ENCODE measurements at regions not wholly inside any gene's neighbourhood (a gene's known extent, or its start where the extent isn't known, plus 50 kb on each side); places are given as distances from the start of the nearest gene placed in this dataset.

- 10% methylated on average over 6 of the region's 6 CpGs for WGBS (ENCODE audit: insufficient coverage, insufficient replicate concordance, low lambda C conversion rate, missing lambda C conversion rate)
- Histone ChIP-seq H3K27ac (ENCODE audit: control insufficient read depth, insufficient read depth) (no peak overlapping the region), H3K4me3 (no peak overlapping the region), H3K36me3 (ENCODE audit: control insufficient read depth in 2 of 2, insufficient read depth in 2 of 2, low read length in 1 of 2) (no peaks in the 10 kb centered on the region), H3K27me3 (replicated peaks in 1 of 2; ENCODE audit: control insufficient read depth in 2 of 2, insufficient read depth in 2 of 2, low read length in 1 of 2) (no peaks in the 10 kb centered on the region), H3K9ac (ENCODE audit: control insufficient read depth, insufficient read depth, low read length) (no peak overlapping the region), H3K9me3 (replicated peaks; ENCODE audit: control insufficient read depth, insufficient read depth, low read length) (no peaks in the 10 kb centered on the region), H3K79me2 (ENCODE audit: control insufficient read depth, insufficient read depth, low read length) (no peaks in the 10 kb centered on the region), H2AFZ (ENCODE audit: control insufficient read depth, low read depth, low read length) (no peak overlapping the region), H4K20me1 (ENCODE audit: control insufficient read depth, insufficient read depth) (no peaks in the 10 kb centered on the region), H3K4me1 (ENCODE audit: control insufficient read depth, insufficient read depth, low read length) (no peaks in the 10 kb centered on the region), H3K4me2 (ENCODE audit: control insufficient read depth, insufficient read depth) (no peak overlapping the region)
- ATAC-seq (no peak), FAIRE-seq (no peak), DNase-seq (ENCODE audit: low read depth, low spot score) (no peak)
- intact Hi-C loops (cut with micrococcal nuclease; ENCODE audit: unreplicated experiment) = no loop called here
- ChIA-PET RAD21 (ENCODE audit: unreplicated experiment) (no interaction called here), POLR2A (no interaction called here), CTCF (no interaction called here), SMC1A (ENCODE audit: uncharacterized antibody, unreplicated experiment) (no interaction called here)
- no peak for TF ChIP-seq EGR1 (IDR thresholded peaks at IDR 0.05; ENCODE audit: borderline replicate concordance in 1 of 2, low read depth in 2 of 2, low read length in 2 of 2)
- TF ChIP-seq NRF1 (conservative IDR thresholded peaks at IDR 0.05; ENCODE audit: low read depth, low read length) = no peak
- no peak for TF ChIP-seq GABPA (IDR thresholded peaks at IDR 0.05; ENCODE audit: low read depth)
- TF ChIP-seq NFIC (IDR thresholded peaks at IDR 0.05; ENCODE audit: low read depth, low read length) = no peak
- TF ChIP-seq GATAD2B (conservative IDR thresholded peaks at IDR 0.05; ENCODE audit: low read depth) = no peak
- TF ChIP-seq POLR2AphosphoS2 (IDR thresholded peaks at IDR 0.05; ENCODE audit: low read depth, low read length) = no peak
- no TSS peak for BruUV-seq (replicated peaks)
- in situ Hi-C loops (cut with MboI) = no loop called here
Observed at GRCh38 chr15:91393186-91393585, 293.1 kb downstream of the SV2B start.

DNA sequence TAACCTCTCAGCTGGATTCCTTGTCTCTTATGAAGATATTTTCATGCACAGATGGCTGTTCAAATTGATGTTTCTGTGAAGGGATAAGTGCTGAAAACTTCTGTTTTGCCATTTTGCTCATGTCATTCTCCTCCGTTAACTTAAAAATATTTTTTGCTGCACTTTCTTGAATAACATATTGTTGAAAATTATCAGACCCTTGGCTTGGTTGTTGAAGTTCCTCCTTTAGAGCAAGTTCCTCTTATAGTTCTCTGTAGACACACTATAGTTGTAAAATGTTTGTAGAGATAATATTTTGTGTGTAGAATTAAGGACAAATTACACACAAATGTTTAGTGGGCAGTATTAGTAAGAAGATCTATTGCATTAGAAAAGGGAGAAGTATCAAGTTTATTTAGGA lies 300.4 kb downstream of the SV2B start:
- ChIA-PET POLR2A (no interaction called here), SMC1A (ENCODE audit: uncharacterized antibody, unreplicated experiment) (no interaction called here), RAD21 (ENCODE audit: unreplicated experiment) (no interaction called here), CTCF (no interaction called here)
- H3K9me3 ChIP-seq (replicated peaks; ENCODE audit: control insufficient read depth, insufficient read depth, low read length) = no peaks in the 10 kb centered on the region
- intact Hi-C loops (cut with micrococcal nuclease; ENCODE audit: unreplicated experiment) (no loop called here), in situ Hi-C loops (cut with MboI) (no loop called here)
- no peak overlapping the region for H2AFZ ChIP-seq (ENCODE audit: control insufficient read depth, low read depth, low read length)
- no peaks in the 10 kb centered on the region for H4K20me1 ChIP-seq (ENCODE audit: control insufficient read depth, insufficient read depth)
- BruUV-seq (replicated peaks) = no TSS peak
- H3K4me2 ChIP-seq (ENCODE audit: control insufficient read depth, insufficient read depth) = no peak overlapping the region
- ATAC-seq (no peak), DNase-seq (ENCODE audit: low read depth, low spot score) (no peak), FAIRE-seq (no peak)
- H3K9ac ChIP-seq (ENCODE audit: control insufficient read depth, insufficient read depth, low read length) = no peak overlapping the region
- no peaks in the 10 kb centered on the region for H3K27me3 ChIP-seq (replicated peaks in 1 of 2; ENCODE audit: control insufficient read depth in 2 of 2, insufficient read depth in 2 of 2, low read length in 1 of 2)
- no peaks in the 10 kb centered on the region for H3K79me2 ChIP-seq (ENCODE audit: control insufficient read depth, insufficient read depth, low read length)
- H3K4me1 ChIP-seq (ENCODE audit: control insufficient read depth, insufficient read depth, low read length) = no peaks in the 10 kb centered on the region
- no peaks in the 10 kb centered on the region for H3K36me3 ChIP-seq (ENCODE audit: control insufficient read depth in 2 of 2, insufficient read depth in 2 of 2, low read length in 1 of 2)
- no peak overlapping the region for H3K27ac ChIP-seq (ENCODE audit: control insufficient read depth, insufficient read depth)
- no peak overlapping the region for H3K4me3 ChIP-seq
- WGBS (ENCODE audit: insufficient coverage, insufficient replicate concordance, low lambda C conversion rate, missing lambda C conversion rate) = 46% methylated on average over 1 of the region's 1 CpG
- TF ChIP-seq YBX1 (IDR thresholded peaks at IDR 0.05) = no peak
- TF ChIP-seq ZBTB33 (IDR thresholded peaks at IDR 0.05) = no peak
- TF ChIP-seq MYB (IDR thresholded peaks at IDR 0.05; ENCODE audit: borderline replicate concordance, low read depth, low read length) = no peak
- no peak for TF ChIP-seq NR2F1 (conservative IDR thresholded peaks at IDR 0.05)
- TF ChIP-seq ETV6 (conservative IDR thresholded peaks at IDR 0.05 in 1 of 2, IDR thresholded peaks at IDR 0.05 in 1 of 2; ENCODE audit: borderline replicate concordance in 1 of 2, low read depth in 1 of 2) = no peak
- TF ChIP-seq, protein P1, sequence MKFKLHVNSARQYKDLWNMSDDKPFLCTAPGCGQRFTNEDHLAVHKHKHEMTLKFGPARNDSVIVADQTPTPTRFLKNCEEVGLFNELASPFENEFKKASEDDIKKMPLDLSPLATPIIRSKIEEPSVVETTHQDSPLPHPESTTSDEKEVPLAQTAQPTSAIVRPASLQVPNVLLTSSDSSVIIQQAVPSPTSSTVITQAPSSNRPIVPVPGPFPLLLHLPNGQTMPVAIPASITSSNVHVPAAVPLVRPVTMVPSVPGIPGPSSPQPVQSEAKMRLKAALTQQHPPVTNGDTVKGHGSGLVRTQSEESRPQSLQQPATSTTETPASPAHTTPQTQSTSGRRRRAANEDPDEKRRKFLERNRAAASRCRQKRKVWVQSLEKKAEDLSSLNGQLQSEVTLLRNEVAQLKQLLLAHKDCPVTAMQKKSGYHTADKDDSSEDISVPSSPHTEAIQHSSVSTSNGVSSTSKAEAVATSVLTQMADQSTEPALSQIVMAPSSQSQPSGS (IDR thresholded peaks at IDR 0.05; ENCODE audit: low read length) = no peak
- TF ChIP-seq NFXL1 (IDR thresholded peaks at IDR 0.05; ENCODE audit: borderline replicate concordance) = no peak
- TF ChIP-seq WRNIP1 (IDR thresholded peaks at IDR 0.05; ENCODE audit: borderline replicate concordance, low read depth, low read length) = no peak
- no peak for TF ChIP-seq ZNF207 (IDR thresholded peaks at IDR 0.05; ENCODE audit: borderline replicate concordance)
- no peak for TF ChIP-seq BMI1 (IDR thresholded peaks at IDR 0.05; ENCODE audit: borderline replicate concordance)
- no peak for TF ChIP-seq NR2C1 (IDR thresholded peaks at IDR 0.05)
- TF ChIP-seq CHD1 (IDR thresholded peaks at IDR 0.05; ENCODE audit: low read depth, low read length) = no peak
